ENCODE measurements at regions not wholly inside any gene's neighbourhood (a gene's known extent, or its start where the extent isn't known, plus 50 kb on each side); places are given as distances from the start of the nearest gene placed in this dataset.

GRCh38 chr10:125340903-125341302, 180.5 kb upstream of the CTBP2 start:
- TF ChIP-seq, protein P1, sequence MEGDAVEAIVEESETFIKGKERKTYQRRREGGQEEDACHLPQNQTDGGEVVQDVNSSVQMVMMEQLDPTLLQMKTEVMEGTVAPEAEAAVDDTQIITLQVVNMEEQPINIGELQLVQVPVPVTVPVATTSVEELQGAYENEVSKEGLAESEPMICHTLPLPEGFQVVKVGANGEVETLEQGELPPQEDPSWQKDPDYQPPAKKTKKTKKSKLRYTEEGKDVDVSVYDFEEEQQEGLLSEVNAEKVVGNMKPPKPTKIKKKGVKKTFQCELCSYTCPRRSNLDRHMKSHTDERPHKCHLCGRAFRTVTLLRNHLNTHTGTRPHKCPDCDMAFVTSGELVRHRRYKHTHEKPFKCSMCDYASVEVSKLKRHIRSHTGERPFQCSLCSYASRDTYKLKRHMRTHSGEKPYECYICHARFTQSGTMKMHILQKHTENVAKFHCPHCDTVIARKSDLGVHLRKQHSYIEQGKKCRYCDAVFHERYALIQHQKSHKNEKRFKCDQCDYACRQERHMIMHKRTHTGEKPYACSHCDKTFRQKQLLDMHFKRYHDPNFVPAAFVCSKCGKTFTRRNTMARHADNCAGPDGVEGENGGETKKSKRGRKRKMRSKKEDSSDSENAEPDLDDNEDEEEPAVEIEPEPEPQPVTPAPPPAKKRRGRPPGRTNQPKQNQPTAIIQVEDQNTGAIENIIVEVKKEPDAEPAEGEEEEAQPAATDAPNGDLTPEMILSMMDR (IDR thresholded peaks at IDR 0.05) = no peak
- no peak for TF ChIP-seq POLR2A (IDR thresholded peaks at IDR 0.05)

All from right lobe of liver (tissue), 4 donors.